Neutrophil (primary cell): ENCODE measurements at regions not wholly inside any gene's neighbourhood (a gene's known extent, or its start where the extent isn't known, plus 50 kb on each side); places are given as distances from the start of the nearest gene placed in this dataset.

Experiments used
- H3K27ac ChIP-seq: fragments of 200-600 bp; sonication (generic); 2 replicates; pipeline ENCODE4 v1.5.1; 2016; ENCODE audit warnings: mild to moderate bottlenecking, moderate library complexity
- H3K27me3 ChIP-seq: fragments of 200-600 bp; sonication (generic); 2 replicates; pipeline ENCODE4 v1.6.0; 2016; ENCODE audit warnings: mild to moderate bottlenecking
- H3K36me3 ChIP-seq: fragments of 200-600 bp; sonication (generic); 2 replicates; pipeline ENCODE4 v1.5.1; 2017
- H3K4me1 ChIP-seq, 2 experiments: fragments of 200-600 bp in 1 of 2; sonication (generic) in 1 of 2; 1 replicate in 1 of 2; 2 replicates in 1 of 2; pipeline versions ENCODE4 v1.5.1 to v1.6.1; 2013 to 2016; ENCODE audit warnings: low read depth in 1 of 2, low read length in 1 of 2, mild to moderate bottlenecking in 1 of 2, moderate library complexity in 1 of 2; ENCODE audit not compliant: control insufficient read depth in 1 of 2, insufficient read depth in 1 of 2
- H3K4me3 ChIP-seq, 2 experiments: fragments of 200-600 bp in 1 of 2; sonication (generic) in 1 of 2; 1 replicate in 1 of 2; 2 replicates in 1 of 2; pipeline ENCODE4 v1.5.1; 2013 to 2016; ENCODE audit warnings: low read depth in 1 of 2, low read length in 1 of 2, mild to moderate bottlenecking in 1 of 2, moderate library complexity in 1 of 2
- H3K9me3 ChIP-seq: fragments of 200-600 bp; sonication (generic); 2 replicates; pipeline ENCODE4 v1.5.1; 2016
- CTCF ChIP-seq: fragments of 200-600 bp; sonication (generic); IDR thresholded peaks from 2 replicates; pipeline ENCODE4 v1.5.1; 2016; ENCODE audit warnings: antibody characterized with exemption

DNA sequence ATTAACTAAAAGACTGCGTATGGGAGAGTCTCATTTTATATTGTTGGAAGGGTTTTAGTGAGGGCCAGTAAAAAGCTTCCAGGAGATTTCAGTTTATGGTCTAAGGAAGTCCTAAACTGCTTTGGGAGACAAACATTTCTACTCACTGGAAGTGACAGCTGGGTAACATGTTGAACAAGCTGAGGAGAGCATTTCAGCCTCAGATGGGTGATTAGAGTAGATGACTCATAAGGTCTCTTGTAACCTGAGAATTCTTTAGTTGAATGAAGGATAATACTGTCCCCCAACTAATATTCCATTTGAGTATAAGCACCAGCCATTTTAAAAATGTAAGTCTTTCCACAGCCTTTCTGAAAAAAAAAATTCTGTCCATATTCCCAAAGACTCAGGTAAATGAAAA, 218.0 kb upstream of the C9orf72 start:
- H3K9me3 ChIP-seq: no peaks in the 10 kb centered on the region
- TF ChIP-seq CTCF: no peak
- H3K27me3 ChIP-seq: no peaks in the 10 kb centered on the region
- H3K4me1 ChIP-seq: no peaks in the 10 kb centered on the region
- H3K27ac ChIP-seq: no peak overlapping the region
- no peaks in the 10 kb centered on the region for H3K36me3 ChIP-seq
- H3K4me3 ChIP-seq: no peak overlapping the region

GRCh38 chr9:27792971-27793689, 219.8 kb upstream of the C9orf72 start:
- Histone ChIP-seq H3K27ac (no peak overlapping the region), H3K9me3 (no peaks in the 10 kb centered on the region)
- no peak for TF ChIP-seq CTCF

GRCh38 chr9:27799326-27799725, 226.0 kb upstream of the C9orf72 start:
- Histone ChIP-seq H3K27me3 (no peaks in the 10 kb centered on the region), H3K4me1 (no peaks in the 10 kb centered on the region), H3K36me3 (no peaks in the 10 kb centered on the region), H3K9me3 (no peaks in the 10 kb centered on the region), H3K4me3 (no peak overlapping the region), H3K27ac (no peak overlapping the region)
- TF ChIP-seq CTCF: no peak

More at GRCh38 chr9:27792971-27793689, 219.8 kb upstream of the C9orf72 start:
- Histone ChIP-seq H3K27me3 (no peaks in the 10 kb centered on the region), H3K4me1 (no peaks in the 10 kb centered on the region), H3K36me3 (no peaks in the 10 kb centered on the region), H3K4me3 (no peak overlapping the region)

DNA sequence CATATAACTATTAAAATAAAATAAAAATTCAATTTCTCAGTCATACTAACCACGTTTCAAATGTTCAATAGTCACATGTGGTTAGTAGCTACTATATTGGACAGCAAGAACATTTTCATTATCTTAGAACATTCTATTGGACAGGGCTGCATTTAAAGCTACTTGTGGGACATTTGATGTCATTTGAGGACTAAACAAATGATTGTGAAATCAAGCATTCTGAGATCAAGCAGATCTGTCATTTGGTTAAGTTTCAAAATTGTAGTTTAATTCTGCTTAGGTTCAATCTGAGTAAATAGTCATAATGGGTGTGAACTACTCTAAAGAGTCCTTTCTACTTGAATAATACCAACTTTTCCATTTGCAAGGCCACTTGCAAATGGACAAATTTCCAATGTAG, 226.9 kb upstream of the C9orf72 start:
- Histone ChIP-seq H3K36me3 (no peaks in the 10 kb centered on the region), H3K9me3 (no peaks in the 10 kb centered on the region), H3K4me3 (no peak overlapping the region), H3K4me1 (no peaks in the 10 kb centered on the region), H3K27ac (no peak overlapping the region), H3K27me3 (no peaks in the 10 kb centered on the region)
- TF ChIP-seq CTCF: no peak

- TF ChIP-seq CTCF: no peak
- no peak overlapping the region for H3K4me3 ChIP-seq
- H3K36me3 ChIP-seq: no peaks in the 10 kb centered on the region
- no peaks in the 10 kb centered on the region for H3K9me3 ChIP-seq
- no peaks in the 10 kb centered on the region for H3K27me3 ChIP-seq
- H3K27ac ChIP-seq: no peak overlapping the region
- no peaks in the 10 kb centered on the region for H3K4me1 ChIP-seq
Observed at GRCh38 chr9:27800692-27801370, 227.6 kb upstream of the C9orf72 start.
